RCC 7860 (cell line): ENCODE measurements at regions not wholly inside any gene's neighbourhood (a gene's known extent, or its start where the extent isn't known, plus 50 kb on each side); places are given as distances from the start of the nearest gene placed in this dataset.

Source experiments
- DNase-seq: peaks from one replicate; pipeline ENCODE4 v3.0.0-alpha.2; 2015; ENCODE audit warnings: low spot score
- FAIRE-seq: peaks from 2 replicates; lab custom pipeline; 2012; peaks lifted over from hg19 to GRCh38; lab: Jason Lieb, UNC

DNA sequence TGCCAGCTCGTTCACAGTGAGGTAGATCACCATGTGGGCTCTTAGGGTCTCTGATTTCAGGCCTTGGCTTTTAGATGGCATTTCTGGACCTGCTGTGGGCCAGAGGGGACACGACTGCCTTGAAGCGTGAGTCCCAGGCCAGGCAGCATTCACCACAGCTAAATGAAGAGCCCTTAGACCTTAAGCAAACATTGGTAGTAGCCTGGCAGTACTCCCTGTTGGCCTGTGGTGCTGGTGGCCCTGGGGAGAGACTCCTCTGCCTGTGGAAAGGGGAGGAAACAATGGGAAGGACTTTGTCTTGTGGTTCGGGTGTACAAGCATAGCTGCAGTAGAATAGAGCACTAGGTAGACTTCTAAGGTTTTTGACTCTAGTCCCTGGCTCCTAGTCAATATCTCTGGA is 456.0 kb upstream of the DCC start:
- FAIRE-seq: no peak
- DNase-seq: no peak

DNA sequence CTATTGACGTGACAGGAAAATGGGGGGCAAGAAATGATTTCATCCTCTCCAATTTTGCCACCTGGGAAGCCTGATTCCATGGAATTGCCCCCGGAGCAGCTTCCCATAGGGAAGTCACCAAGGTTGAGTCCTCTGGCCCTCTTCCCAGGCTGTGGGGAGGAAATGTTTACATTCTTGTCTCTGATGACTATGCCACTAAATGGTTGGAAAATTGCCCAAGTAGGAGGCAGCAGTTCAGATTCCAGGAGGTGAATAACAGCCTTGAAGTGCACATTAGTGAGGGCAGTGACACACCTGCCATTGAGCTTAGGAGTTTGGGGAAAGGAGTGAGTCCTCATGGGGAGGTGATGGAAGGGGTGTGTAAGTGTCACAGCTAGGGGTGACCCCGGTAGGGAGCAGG is 449.2 kb upstream of the DCC start:
- DNase-seq: peak; percentile 47

DNA sequence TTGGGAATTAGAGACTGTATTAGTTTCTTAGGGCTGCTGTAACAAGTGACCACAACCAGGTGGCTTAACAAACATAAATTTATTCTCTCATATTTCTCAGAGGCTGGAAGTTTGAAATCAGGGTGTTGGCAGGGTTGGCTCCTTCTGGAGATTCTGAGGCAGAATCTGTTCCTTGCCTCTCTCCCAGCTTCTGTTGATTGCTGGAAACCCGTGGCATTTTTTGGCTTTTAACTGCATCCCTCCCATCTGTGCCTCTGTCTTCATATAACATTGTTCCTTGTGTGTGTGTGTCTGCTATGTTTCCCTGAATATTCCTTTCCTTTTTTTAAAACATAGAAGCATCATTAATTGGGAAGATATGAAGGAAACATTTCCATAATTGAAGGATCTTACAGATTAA is 448.1 kb upstream of the DCC start:
- FAIRE-seq (no peak), DNase-seq (no peak)

More for the DNA sequence above, 449.2 kb upstream of the DCC start:
- no peak for FAIRE-seq

DNA sequence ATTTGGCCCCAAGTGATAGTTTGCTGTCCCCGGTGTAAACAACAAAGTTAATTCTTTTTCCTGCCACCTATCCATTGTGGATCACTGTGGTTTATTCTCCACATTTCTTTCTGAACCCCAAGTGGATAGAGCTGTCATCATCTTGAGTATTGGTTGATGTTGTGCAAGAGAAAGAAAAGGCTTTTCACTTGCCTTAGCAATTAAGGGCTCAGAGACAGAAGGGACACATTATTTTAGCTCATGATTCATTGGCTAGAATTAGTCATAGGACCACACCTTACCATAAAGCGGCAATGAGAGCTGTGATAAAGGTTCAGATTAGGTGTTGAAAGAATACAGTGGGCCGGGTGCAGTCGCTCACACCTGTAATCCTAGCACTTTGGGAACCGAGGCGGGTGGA is 442.1 kb upstream of the DCC start:
- FAIRE-seq: no peak
- DNase-seq: no peak

DNA sequence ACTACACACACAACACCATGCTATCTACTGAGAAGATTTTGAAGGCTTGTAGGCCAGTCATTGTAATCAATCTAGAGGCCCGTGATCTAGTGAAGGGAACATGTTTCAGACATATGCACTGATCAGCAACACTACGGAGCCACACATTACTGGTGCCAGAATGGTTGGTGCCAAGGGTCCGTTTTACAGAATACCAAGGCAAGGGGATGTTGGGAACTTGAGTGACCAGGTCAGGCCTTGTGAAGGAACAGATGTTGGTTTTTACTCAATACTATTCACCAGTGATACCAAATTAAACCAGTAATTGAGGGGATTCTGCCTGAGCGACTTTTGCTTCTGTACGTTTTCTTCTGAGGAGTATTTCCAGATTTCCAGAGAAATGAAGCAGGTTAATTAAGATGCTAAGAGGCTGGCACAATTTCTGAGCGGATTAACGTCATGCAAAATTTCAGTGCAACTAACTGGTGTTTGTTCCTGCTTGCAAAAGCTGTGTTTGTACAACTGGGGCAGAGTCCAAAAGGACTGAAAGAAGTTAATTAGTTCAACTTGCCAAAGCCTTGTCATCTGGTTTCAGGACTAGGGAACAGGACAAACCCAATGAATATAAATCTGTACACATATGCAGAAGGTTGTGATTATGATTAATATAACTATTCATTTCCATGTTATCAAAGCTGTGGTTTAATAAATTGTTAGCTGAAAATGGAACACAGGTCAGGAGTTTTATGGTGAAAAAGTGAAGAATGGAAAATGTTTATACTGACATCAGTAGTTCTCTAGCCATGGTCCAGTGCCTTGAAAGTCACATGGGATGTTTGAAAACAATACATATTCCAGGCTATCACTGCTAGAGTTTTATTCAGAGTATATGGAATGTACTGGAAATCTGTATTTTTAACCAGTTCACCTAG is 432.1 kb upstream of the DCC start:
- DNase-seq (no peak), FAIRE-seq (no peak)

DNA sequence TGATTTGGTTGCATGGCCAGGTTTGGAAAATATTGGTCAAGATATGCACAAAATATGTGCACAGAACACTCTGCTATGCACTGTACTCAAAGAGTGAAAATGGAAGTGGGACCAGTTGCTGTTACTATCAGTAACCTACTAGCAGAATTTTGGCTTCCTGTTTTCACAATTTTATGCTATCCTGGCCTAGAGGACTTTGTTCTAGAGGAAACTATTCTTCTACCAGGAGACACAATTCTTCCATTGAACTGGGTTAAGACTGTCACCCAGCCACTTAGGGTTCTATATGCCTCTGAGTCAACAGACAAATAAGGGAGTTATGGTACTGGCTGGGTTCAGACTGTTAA is 431.4 kb upstream of the DCC start:
- FAIRE-seq (no peak), DNase-seq (no peak)

DNA sequence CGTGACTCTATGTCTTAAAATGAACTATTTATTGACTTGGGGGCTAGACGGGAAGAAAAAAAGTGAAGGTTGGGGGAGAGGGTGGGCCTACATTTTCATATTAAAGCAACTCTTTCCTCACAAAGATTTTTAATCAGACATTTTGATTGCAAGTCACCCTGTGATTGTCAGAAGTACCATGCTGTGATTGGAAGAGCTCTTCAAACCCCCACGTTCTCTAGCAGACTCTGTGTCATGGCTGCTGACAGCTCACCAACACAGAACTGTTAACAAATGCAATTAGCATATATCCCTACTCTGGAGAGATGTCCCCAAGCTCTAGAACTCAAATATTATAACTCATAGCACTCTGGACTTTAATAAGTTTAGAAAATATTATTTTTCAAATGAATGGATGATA is 428.4 kb upstream of the DCC start:
- no peak for DNase-seq
- FAIRE-seq: no peak

DNA sequence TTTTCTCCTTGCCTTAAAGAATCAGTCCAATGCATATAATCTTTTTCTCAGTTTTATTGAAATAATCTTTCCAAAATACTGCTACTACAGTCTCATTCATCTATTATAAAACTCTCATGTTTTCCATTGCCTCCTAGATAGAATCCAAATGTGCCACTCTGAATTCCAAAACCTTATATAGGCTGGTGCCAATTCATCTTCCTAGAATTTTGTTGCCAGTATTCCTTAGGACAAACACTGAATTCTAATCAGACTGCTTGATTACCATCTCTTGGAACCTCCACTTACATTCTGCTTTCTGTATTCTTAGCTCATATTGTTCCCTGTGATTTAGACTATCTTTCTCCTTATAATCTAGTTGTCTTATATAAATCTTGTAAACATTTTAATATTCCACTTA is 427.6 kb upstream of the DCC start:
- DNase-seq (no peak), FAIRE-seq (no peak)

DNA sequence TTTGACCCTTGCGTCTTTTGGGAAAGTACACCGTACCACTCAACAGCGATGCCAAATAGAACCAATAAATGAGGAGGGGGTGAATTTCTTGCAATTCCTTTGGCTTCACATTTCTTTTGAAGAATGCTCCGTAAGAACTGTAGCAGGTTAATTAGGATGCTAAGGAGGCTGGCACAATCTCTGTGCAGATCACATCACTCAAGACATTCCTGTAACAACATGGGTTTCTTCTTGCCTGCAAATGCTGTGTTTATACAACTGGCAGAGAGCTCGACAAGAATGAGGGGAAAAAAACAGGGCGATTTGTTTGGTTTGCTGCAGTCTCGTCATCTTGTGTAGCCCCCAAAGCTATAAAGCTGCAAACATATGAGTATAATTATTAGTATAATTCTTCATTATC is 424.8 kb upstream of the DCC start:
- FAIRE-seq (no peak), DNase-seq (no peak)

DNA sequence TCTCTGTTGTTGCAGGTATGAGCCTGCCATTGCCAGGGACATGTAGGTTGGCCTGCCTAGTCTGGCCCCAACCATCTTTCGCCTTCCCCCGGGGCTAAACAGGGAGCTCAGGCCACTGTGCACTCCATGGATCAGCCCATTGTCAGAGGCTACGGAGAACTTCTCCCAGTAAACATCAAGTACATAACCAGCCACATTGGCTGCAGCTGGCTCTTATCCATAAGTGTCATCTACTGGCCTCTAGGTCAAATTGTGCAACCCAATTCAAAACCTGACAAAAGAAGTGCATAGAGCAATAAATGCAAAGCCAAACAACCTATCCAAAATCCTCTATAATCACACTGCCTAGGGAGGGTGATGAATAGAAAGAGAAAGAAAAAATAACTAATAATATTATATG is 418.1 kb upstream of the DCC start:
- no peak for DNase-seq
- FAIRE-seq: no peak

DNA sequence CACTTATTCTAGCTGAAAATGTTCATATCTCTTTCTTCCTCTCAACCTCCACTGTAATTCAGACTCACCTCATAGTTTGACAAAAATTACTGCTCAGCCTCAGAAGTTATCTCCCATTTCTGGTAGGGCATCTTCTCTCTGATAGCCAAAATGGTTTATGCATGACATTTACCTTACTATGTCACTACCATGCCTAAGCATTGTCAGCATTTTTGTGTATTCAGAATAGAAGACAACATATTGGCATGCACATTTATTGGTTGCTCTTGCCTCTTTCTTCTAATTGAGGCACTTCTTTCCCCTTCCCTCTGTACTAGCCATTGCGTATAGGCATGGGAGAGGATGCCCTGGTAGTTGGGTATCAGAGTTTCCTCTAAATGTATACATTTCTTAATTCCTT is 406.1 kb upstream of the DCC start:
- FAIRE-seq: no peak
- no peak for DNase-seq

DNA sequence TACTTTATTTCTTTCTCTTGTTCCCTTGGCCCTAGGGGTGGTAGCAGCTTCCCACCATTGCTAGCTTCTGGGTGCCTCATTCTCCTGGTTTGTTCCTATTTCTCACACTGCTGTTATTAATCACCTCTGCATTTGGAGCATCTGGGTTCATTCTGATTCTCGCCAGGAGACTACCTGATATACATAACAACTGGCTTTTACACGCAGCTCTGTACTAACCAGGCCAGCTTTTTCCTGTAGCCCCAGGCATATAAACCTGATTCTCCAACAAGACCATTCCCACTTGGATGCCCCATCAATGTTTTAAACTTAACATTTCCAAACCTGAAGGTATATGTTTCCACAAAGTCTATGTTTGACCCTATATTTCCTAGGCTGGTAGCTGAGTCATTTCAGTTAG is 403.9 kb upstream of the DCC start:
- no peak for DNase-seq

DNA sequence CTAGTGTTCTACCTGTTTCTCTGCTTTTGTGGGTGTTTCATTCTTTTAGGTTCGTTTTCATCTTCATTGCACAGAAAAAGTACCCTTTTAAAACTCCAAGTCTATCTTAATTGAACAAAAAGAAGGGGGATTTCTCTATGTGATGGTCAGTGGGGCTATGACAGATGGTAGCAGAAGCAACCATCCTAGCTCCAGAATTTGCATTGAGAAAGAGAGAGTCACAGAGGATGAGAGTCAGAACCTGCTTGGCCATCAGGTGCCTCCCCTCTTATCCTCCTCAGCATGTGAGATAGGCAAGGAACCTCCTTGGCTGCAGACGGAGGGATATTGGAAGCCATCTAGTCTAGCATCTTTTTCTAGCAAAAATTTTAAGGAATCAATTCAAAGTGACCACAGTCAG is 398.0 kb upstream of the DCC start:
- DNase-seq: no peak
- FAIRE-seq: no peak

More for the DNA sequence above, 403.9 kb upstream of the DCC start:
- no peak for FAIRE-seq

DNA sequence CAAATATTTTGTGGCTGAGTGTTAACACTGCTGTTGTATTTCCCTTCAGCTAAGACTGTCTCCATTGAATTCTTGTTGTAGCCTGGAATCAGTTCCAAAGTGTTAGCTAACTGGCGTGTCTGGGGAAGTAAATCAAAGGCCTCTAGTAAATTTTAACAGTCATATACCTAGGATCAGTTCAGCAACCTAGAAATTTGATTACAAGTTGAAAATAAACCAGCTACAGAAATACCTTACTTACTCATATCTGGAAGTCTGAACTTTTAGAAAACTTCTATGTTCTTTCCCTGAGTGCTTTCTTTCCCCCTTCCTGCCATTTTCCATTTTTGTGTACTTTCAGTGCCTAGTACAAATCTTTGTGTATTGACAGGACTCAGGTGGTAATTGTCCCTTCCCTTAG is 396.7 kb upstream of the DCC start:
- FAIRE-seq: no peak
- no peak for DNase-seq

DNA sequence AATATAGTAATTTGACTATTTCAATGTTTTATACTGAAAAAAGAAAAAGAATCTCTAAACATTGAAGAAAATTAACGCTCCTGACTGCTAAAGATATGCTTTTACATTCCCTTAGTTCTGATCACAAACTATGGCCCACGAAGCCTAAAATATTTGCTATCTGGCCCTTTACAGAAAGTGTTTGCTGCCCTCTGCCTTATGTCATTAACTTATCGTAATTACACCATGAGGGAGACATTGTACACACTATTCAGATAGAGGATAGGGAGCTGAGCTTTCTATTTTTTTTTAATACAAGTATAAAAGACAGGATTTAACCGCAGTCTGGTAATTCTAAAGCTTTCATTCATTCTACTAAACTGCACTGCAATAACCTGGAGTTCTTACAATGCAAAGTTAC is 393.1 kb upstream of the DCC start:
- DNase-seq: no peak
- FAIRE-seq: no peak

DNA sequence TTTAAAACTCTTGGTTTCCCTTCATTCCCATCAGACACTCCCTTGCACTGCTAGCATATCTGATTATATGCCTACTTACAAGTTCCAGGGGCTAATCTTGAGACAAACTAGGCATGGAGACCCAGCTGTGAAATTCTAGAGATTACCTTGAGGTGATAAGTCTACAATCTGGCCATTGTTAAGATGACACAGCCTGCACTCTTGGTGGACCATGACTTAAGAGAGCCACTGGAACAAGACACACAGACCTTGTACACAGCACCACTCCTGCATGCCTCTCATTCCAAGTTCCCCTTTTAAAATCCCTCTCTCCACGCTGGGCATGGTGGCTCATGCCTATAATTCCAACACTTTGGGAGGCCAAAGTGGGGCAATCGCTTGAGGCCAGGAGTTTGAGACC is 387.2 kb upstream of the DCC start:
- no peak for FAIRE-seq
- DNase-seq: no peak

DNA sequence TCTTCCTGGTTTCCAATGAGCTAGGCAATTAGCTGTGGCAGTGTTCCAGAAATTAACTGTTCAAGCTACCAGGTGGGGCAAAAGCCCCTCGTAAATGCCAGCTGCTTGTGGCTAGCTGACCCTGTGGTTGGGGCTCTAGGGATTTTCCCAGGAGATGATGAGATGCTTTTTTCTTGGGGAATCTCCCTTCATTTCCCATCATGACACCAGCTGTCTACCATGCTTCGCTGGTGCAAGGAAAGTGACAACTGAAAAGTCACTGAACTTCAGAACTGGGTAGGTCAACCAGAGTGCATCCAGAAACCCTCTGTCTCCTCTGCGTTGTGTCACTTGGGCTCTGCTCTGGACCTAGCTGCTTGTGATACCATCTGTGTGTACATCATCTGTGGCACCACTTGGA is 386.5 kb upstream of the DCC start:
- DNase-seq (no peak), FAIRE-seq (no peak)

DNA sequence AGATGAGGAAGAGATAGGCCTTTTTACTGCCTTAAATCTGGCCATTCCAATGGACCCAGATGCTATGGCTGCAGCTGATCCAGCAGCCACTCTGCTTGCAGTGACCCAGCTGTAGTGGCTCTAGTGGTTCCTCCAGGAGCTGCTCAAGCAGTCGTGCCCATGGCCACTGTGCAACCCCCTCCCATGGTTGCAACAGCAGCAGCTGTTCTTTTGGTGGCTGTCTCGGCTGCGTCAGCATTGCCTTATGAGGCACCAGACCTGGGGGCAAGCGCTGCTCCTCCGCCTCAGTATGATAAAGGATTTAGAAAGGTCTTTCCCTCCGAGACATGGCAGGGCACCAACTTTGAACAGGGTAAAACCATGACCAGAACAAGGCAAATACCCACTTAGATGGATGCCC is 384.9 kb upstream of the DCC start:
- no peak for DNase-seq
- FAIRE-seq: no peak

DNA sequence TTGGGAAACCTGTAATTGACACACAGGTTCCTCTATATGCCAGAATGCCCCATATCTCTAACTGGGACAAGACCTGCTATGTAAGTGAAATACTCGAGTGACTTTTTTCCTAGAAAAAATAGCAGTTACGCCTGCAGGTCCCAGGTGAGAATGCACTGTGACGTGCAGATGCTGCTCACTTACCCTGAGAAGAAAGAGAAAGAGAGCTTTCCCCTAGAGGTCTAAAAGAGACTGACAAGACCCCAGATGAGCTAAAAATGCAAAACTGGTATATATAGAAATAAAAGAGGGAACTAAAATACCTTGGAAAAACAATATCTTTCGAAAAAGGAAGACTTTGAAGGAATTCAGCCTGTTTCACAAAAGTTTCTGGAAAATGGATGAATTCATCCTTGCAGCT is 383.0 kb upstream of the DCC start:
- FAIRE-seq (no peak), DNase-seq (no peak)

DNA sequence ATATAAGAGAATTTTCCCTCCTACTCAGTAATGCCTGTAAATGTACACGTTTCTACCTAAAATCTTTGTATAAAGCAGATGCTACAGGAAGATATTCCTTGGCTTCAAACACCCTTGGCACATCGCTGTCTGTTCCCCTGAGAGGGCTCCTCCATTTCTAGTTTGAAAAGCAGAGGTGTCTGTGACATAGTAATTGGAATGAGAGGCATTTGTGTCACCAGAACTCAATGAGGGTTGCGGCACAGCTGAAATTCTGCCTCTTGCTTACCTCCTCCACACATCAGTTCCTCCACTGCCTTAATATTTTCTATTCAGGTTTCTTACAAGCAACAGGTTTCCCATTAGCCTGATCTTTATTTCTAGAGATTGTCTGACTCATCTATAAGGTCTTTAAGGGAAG is 359.9 kb upstream of the DCC start:
- FAIRE-seq (no peak), DNase-seq (no peak)

DNA sequence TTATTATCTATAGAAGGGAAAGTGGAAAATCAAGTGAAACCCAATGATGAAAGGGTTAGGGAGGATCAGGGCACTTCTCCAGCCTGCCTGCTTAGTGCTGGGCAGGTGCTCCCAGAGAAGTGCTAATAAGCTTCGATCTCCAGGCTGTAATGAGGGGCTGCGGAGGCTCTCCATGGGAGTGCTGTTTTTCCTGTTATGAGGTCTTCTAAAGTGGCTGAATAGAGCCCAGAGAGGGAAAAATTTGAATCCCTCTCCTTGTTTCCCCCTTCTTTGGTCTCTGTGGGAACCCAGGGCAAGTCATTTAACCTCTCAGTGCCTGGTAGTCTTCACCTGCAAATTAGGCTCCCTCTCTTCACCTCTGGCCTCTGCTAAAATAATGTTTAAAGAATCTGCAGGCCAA is 351.7 kb upstream of the DCC start:
- FAIRE-seq: no peak
- DNase-seq: no peak

DNA sequence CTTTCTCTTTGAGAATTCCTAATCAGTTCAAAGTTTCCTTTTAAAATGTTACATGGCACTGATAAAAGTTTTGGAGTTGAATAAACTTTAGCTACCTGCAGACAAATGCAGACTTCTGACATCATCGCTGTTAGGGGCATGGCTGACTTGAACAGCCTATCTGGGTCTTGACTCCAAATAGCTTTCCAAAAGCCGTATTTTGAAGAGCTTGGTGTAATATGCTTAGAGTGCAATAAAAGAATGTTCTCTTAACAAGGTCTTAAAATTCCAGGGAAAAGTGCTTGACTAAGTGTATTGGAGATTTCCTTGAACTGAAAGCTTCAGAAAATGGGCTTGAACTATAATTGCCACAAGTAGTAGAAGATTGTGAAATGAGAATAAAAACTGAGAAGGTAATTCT is 342.9 kb upstream of the DCC start:
- FAIRE-seq (no peak), DNase-seq (no peak)

DNA sequence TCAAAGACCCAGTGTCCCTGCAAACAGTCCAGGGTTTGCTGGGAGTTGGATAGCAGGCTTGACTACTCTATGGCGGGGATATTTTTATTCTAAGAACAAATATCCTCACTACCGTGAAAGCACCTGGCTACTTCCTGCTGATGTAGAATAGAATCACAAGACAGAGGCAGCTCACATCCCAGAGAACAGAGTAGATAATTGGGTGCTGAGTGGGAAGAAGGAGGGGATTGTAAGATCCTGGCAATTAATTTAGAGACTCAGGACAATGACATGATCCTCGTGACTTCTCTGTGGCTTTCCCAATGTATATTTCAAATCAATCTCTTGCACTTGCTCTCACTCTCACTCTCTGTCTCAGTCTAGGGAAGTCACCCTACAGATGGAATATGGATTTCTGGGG is 341.9 kb upstream of the DCC start:
- DNase-seq (no peak), FAIRE-seq (no peak)
